Keratinocyte (primary cell): ENCODE measurements at regions not wholly inside any gene's neighbourhood (a gene's known extent, or its start where the extent isn't known, plus 50 kb on each side); places are given as distances from the start of the nearest gene placed in this dataset.

ENCODE experiments used
- DNase-seq: peaks from one replicate; pipeline ENCODE4 v3.0.0-alpha.2; 2011; ENCODE audit warnings: low read depth, missing footprints, low spot score
- FAIRE-seq: peaks from 2 replicates; lab custom pipeline; 2011; peaks lifted over from hg19 to GRCh38; lab: Jason Lieb, UNC
- H2AFZ ChIP-seq: 2 replicates; pipeline ENCODE4 v1.6.0; 2012; ENCODE audit warnings: low read length, control low read depth, inconsistent platforms; ENCODE audit not compliant: control insufficient read depth
- H3K27ac ChIP-seq: 2 replicates; pipeline ENCODE4 v1.5.1; 2011; ENCODE audit warnings: low read length; ENCODE audit not compliant: control insufficient read depth, insufficient read depth
- H3K27me3 ChIP-seq: 3 replicates; pipeline ENCODE4 v1.6.0; 2011; ENCODE audit warnings: low read length; ENCODE audit not compliant: control insufficient read depth, insufficient read depth; ENCODE audit errors: extremely low read depth
- H3K36me3 ChIP-seq, 2 experiments: 2 replicates in 1 of 2; 3 replicates in 1 of 2; pipeline ENCODE4 v1.5.1; 2011; ENCODE audit warnings: low read length in 2 of 2, mild to moderate bottlenecking in 1 of 2; ENCODE audit not compliant: control insufficient read depth in 2 of 2, insufficient read depth in 2 of 2; ENCODE audit errors: extremely low read depth in 1 of 2
- H3K4me1 ChIP-seq: 3 replicates; pipeline ENCODE4 v1.5.1; 2011; ENCODE audit warnings: low read length; ENCODE audit not compliant: control insufficient read depth, insufficient read depth; ENCODE audit errors: extremely low read depth
- H3K4me2 ChIP-seq: 3 replicates; pipeline ENCODE4 v1.6.0; 2011; ENCODE audit warnings: low read depth, low read length; ENCODE audit not compliant: control insufficient read depth, insufficient read depth; ENCODE audit errors: extremely low read depth
- H3K4me3 ChIP-seq, 3 experiments: fragments of 200-600 bp in 1 of 3; sonication (generic) in 1 of 3; 2 replicates in 2 of 3; 3 replicates in 1 of 3; pipeline ENCODE4 v1.5.1; 2011 to 2016; ENCODE audit warnings: low read length in 3 of 3, mild to moderate bottlenecking in 3 of 3, control low read depth in 2 of 3, inconsistent platforms in 1 of 3, low read depth in 1 of 3, mixed read lengths in 1 of 3, mixed run types in 1 of 3, moderate library complexity in 1 of 3; ENCODE audit not compliant: control insufficient read depth in 2 of 3, insufficient read depth in 2 of 3; ENCODE audit errors: extremely low read depth in 1 of 3
- H3K79me2 ChIP-seq: 2 replicates; pipeline ENCODE4 v1.6.0; 2012; ENCODE audit warnings: low read length; ENCODE audit not compliant: control insufficient read depth, insufficient read depth
- H3K9ac ChIP-seq: 3 replicates; pipeline ENCODE4 v1.6.0; 2011; ENCODE audit warnings: low read length; ENCODE audit not compliant: control insufficient read depth, insufficient read depth; ENCODE audit errors: extremely low read depth
- H3K9me1 ChIP-seq: 3 replicates; pipeline ENCODE4 v1.6.0; 2011; ENCODE audit warnings: low read length; ENCODE audit not compliant: control insufficient read depth, insufficient read depth; ENCODE audit errors: extremely low read depth
- H3K9me3 ChIP-seq: 2 replicates; pipeline ENCODE4 v1.5.1; 2012; ENCODE audit warnings: low read depth, low read length; ENCODE audit not compliant: control insufficient read depth
- H4K20me1 ChIP-seq: 3 replicates; pipeline ENCODE4 v1.6.0; 2011; ENCODE audit warnings: low read length; ENCODE audit not compliant: control insufficient read depth, insufficient read depth; ENCODE audit errors: extremely low read depth
- CTCF ChIP-seq, 3 experiments: IDR thresholded peaks in 1 of 3; conservative IDR thresholded peaks in 1 of 3; optimal IDR thresholded peaks in 1 of 3; 2 replicates in 2 of 3; 3 replicates in 1 of 3; pipeline versions ENCODE3 to v1.5.1; 2011; ENCODE audit warnings: low read length in 3 of 3, mild to moderate bottlenecking in 3 of 3, moderate library complexity in 2 of 3, control low read depth in 1 of 3, inconsistent platforms in 1 of 3; ENCODE audit not compliant: insufficient read depth in 2 of 3; ENCODE audit errors: extremely low read depth in 1 of 3
- EZH2 ChIP-seq: IDR thresholded peaks from one replicate; pipeline ENCODE4 v1.6.1; 2012; ENCODE audit warnings: inconsistent platforms, mild to moderate bottlenecking, low read length, moderate library complexity
- dilution Hi-C: fragments of 300-500 bp; cut with MboI; formaldehyde crosslinking; loops from one replicate; pipeline ENCODE4 v1.7.0; 2020; ENCODE audit warnings: low sequenced_read_pairs; ENCODE audit not compliant: extremely low pct_ligation_motif_present

- H4K20me1 ChIP-seq, result no peaks in the 10 kb centered on the region
- H3K9me1 ChIP-seq, result no peaks in the 10 kb centered on the region
- TF ChIP-seq EZH2, result no peak
- TF ChIP-seq CTCF (optimal IDR thresholded peaks at IDR 0.05 in 1 of 3, IDR thresholded peaks at IDR 0.05 in 1 of 3, conservative IDR thresholded peaks at IDR 0.05 in 1 of 3; ENCODE audit: extremely low read depth in 1 of 3, insufficient read depth in 2 of 3, low read length in 3 of 3), result no peak
- no peak overlapping the region for H3K4me3 ChIP-seq
- H3K27ac ChIP-seq, result no peak overlapping the region
- no peak overlapping the region for H3K9ac ChIP-seq
- no peak for FAIRE-seq
- H3K27me3 ChIP-seq, result no peaks in the 10 kb centered on the region
- no peak overlapping the region for H3K4me2 ChIP-seq
- H3K79me2 ChIP-seq, result no peaks in the 10 kb centered on the region
- no peaks in the 10 kb centered on the region for H3K4me1 ChIP-seq
- H2AFZ ChIP-seq, result no peak overlapping the region
- no peaks in the 10 kb centered on the region for H3K9me3 ChIP-seq
- dilution Hi-C loops, result no loop called here
- no peak for DNase-seq
- no peaks in the 10 kb centered on the region for H3K36me3 ChIP-seq
Measured at GRCh38 chr16:59114790-59115189, 380.7 kb upstream of the GOT2 start.

GRCh38 chr16:59113004-59113670, 379.0 kb upstream of the GOT2 start:
- Histone ChIP-seq H3K9me3 (no peaks in the 10 kb centered on the region), H2AFZ (no peak overlapping the region), H3K9ac (no peak overlapping the region), H3K79me2 (no peaks in the 10 kb centered on the region), H3K36me3 (no peaks in the 10 kb centered on the region), H3K4me2 (no peak overlapping the region), H3K4me1 (no peaks in the 10 kb centered on the region), H3K9me1 (no peaks in the 10 kb centered on the region), H3K27me3 (no peaks in the 10 kb centered on the region), H4K20me1 (no peaks in the 10 kb centered on the region), H3K4me3 (no peak overlapping the region), H3K27ac (no peak overlapping the region)
- dilution Hi-C loops, result no loop called here
- TF ChIP-seq EZH2 (no peak), CTCF (optimal IDR thresholded peaks at IDR 0.05 in 1 of 3, IDR thresholded peaks at IDR 0.05 in 1 of 3, conservative IDR thresholded peaks at IDR 0.05 in 1 of 3; ENCODE audit: extremely low read depth in 1 of 3, insufficient read depth in 2 of 3, low read length in 3 of 3) (no peak)
- FAIRE-seq (no peak), DNase-seq (no peak)
